ENCODE measurements at regions not wholly inside any gene's neighbourhood (a gene's known extent, or its start where the extent isn't known, plus 50 kb on each side); places are given as distances from the start of the nearest gene placed in this dataset.
"Not testable (repeated sequence)": the region's sequence is repeated elsewhere in the genome, so short reads cannot be mapped to it uniquely, and the experiment has no call there.

DNA sequence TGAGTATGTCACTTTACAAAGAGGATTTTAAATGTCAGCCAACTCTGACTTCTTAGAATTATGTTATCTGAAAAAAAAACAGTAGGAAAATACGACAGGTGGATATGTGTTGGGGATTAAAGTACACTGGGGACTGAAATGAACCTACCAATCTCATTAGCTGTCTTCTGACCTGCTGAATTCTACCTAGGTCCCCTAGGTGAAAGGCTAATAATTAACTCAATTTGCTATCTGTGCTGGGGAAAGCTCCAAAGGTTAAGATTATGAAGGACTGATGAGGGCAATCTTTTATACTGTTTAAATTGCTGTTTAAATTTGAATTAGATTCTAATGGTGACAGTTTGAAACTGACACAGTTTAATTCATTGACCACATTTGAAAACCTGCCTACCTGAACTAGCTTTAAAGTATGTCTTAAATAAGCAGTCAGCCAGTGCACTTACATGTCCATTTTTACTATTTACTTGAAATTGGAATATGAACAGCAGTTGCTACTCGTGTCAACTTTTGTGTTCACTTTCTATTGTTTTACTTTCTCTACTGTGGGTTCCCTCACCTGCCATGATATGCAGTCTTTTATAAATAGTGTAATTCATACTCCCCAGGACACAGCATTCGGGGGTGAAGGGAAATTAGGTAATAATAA lies 977.3 kb downstream of the C4orf33 start:
- peak; percentile 34 for DNase-seq (ENCODE audit: low spot score)
- Histone ChIP-seq H3K4me1 (ENCODE audit: insufficient read depth) (peaks cover 8% of the 10 kb centered on the region), H3K4me3 (no peak overlapping the region), H3K79me2 (no peaks in the 10 kb centered on the region), H3K27ac (peak overlapping the region; percentile 9), H3K27me3 (no peaks in the 10 kb centered on the region), H3K9me3 (ENCODE audit: low read depth) (no peaks in the 10 kb centered on the region), H3K4me2 (peak overlapping the region; percentile 50), H2AFZ (no peak overlapping the region), H3K36me3 (replicated peaks; ENCODE audit: insufficient read depth, low read depth) (no peaks in the 10 kb centered on the region), H3K9me2 (replicated peaks; ENCODE audit: insufficient read depth) (no peaks in the 10 kb centered on the region), H4K20me1 (ENCODE audit: insufficient read depth, poor library complexity, severe bottlenecking) (no peaks in the 10 kb centered on the region)
- WGBS (ENCODE audit: low lambda C conversion rate, missing lambda C conversion rate) = 43% methylated on average over 3 of the region's 3 CpGs
- TF ChIP-seq, protein P1, sequence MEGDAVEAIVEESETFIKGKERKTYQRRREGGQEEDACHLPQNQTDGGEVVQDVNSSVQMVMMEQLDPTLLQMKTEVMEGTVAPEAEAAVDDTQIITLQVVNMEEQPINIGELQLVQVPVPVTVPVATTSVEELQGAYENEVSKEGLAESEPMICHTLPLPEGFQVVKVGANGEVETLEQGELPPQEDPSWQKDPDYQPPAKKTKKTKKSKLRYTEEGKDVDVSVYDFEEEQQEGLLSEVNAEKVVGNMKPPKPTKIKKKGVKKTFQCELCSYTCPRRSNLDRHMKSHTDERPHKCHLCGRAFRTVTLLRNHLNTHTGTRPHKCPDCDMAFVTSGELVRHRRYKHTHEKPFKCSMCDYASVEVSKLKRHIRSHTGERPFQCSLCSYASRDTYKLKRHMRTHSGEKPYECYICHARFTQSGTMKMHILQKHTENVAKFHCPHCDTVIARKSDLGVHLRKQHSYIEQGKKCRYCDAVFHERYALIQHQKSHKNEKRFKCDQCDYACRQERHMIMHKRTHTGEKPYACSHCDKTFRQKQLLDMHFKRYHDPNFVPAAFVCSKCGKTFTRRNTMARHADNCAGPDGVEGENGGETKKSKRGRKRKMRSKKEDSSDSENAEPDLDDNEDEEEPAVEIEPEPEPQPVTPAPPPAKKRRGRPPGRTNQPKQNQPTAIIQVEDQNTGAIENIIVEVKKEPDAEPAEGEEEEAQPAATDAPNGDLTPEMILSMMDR (IDR thresholded peaks at IDR 0.05; ENCODE audit: poor library complexity) = no peak
- TF ChIP-seq EZH2phosphoT487 (IDR thresholded peaks at IDR 0.05; ENCODE audit: low read depth, severe bottlenecking, unreplicated experiment) (no peak), EZH2 (IDR thresholded peaks at IDR 0.05; ENCODE audit: borderline replicate concordance) (no peak)

DNA sequence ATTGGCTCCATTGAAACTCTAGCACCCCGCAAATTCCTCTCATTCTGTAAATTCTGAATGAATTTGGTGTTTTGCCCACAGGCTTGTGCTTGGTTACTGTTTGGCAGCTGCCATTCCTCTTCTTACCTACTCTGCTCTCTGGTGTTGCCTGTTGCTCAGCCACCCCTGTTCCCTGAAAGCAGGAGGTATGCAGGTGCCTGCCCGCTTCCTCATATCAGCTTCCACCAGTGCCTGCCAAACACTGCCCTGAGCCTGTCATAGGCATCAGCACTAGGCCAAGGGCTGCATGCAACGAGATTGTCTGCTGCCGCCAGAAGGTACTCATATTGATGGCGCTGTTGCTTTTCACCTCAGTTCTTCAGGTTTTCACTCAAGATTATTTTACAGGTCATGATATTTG lies 978.1 kb downstream of the C4orf33 start:
- Histone ChIP-seq H2AFZ (no peak overlapping the region), H3K36me3 (replicated peaks; ENCODE audit: insufficient read depth, low read depth) (no peaks in the 10 kb centered on the region), H3K9me2 (replicated peaks; ENCODE audit: insufficient read depth) (no peaks in the 10 kb centered on the region), H3K27me3 (no peaks in the 10 kb centered on the region), H3K4me1 (ENCODE audit: insufficient read depth) (peaks cover 8% of the 10 kb centered on the region), H3K4me3 (no peak overlapping the region), H3K79me2 (no peaks in the 10 kb centered on the region), H3K27ac (no peak overlapping the region), H4K20me1 (ENCODE audit: insufficient read depth, poor library complexity, severe bottlenecking) (no peaks in the 10 kb centered on the region), H3K9me3 (ENCODE audit: low read depth) (no peaks in the 10 kb centered on the region), H3K4me2 (peak overlapping the region; percentile 50)
- TF ChIP-seq, protein P1 (IDR thresholded peaks at IDR 0.05; ENCODE audit: poor library complexity) = no peak
- TF ChIP-seq EZH2 (IDR thresholded peaks at IDR 0.05; ENCODE audit: borderline replicate concordance) (no peak), EZH2phosphoT487 (IDR thresholded peaks at IDR 0.05; ENCODE audit: low read depth, severe bottlenecking, unreplicated experiment) (no peak)
- no peak for DNase-seq (ENCODE audit: low spot score)
- 92% methylated on average over 5 of the region's 5 CpGs for WGBS (ENCODE audit: low lambda C conversion rate, missing lambda C conversion rate)

DNA sequence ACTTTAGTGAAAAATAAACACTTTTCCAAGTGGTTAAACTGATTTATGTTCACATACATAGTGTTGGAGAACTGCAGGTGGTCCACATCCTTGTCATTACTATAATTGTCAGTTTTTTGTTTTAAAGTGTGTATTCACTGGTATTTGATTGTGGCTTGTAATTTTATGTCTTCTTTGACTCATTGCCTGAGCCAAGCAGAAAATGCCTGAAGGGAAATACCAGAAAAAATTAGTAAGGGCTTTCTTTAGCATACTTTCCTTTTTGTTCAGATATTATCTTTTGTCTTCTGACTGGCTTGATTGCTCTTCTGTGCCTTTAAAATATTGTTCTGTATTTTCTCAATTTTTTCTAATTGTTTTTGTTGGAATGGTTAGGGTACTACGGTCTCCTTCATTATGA lies 981.3 kb downstream of the C4orf33 start:
- no peaks in the 10 kb centered on the region for H3K9me2 ChIP-seq (replicated peaks; ENCODE audit: insufficient read depth)
- no peak for DNase-seq (ENCODE audit: low spot score)
- H3K4me3 ChIP-seq = no peak overlapping the region
- H3K27ac ChIP-seq = no peak overlapping the region
- WGBS (ENCODE audit: low lambda C conversion rate, missing lambda C conversion rate) = 92% methylated on average over 1 of the region's 1 CpG
- H3K79me2 ChIP-seq = no peaks in the 10 kb centered on the region
- H2AFZ ChIP-seq = no peak overlapping the region
- H3K9me3 ChIP-seq (ENCODE audit: low read depth) = no peaks in the 10 kb centered on the region
- H3K4me2 ChIP-seq = no peak overlapping the region
- TF ChIP-seq EZH2phosphoT487 (IDR thresholded peaks at IDR 0.05; ENCODE audit: low read depth, severe bottlenecking, unreplicated experiment) = no peak
- TF ChIP-seq, protein P1 (IDR thresholded peaks at IDR 0.05; ENCODE audit: poor library complexity) = no peak
- no peak for TF ChIP-seq EZH2 (IDR thresholded peaks at IDR 0.05; ENCODE audit: borderline replicate concordance)
- H3K4me1 ChIP-seq (ENCODE audit: insufficient read depth) = peaks cover 6% of the 10 kb centered on the region
- no peaks in the 10 kb centered on the region for H3K36me3 ChIP-seq (replicated peaks; ENCODE audit: insufficient read depth, low read depth)
- no peaks in the 10 kb centered on the region for H3K27me3 ChIP-seq
- H4K20me1 ChIP-seq (ENCODE audit: insufficient read depth, poor library complexity, severe bottlenecking) = no peaks in the 10 kb centered on the region

DNA sequence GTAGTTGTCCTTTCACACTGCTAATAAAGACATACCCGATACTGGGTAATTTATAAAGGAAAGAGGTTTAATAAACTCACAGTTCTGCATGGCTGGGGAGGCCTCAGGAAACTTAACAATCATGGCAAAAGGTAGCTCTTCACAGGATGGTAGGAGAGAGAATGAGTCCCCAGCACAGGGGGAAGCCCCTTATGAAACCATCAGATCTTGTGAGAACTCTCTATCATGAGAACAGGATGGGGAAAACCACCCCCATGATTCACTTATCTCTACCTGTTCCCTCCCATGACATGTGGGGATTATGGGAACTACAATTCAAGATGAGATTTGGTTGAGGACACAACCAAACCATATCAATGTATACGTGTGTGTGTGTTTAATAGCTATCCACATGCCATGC lies 983.1 kb downstream of the C4orf33 start:
- H3K9me2 ChIP-seq (replicated peaks; ENCODE audit: insufficient read depth); H3K27me3 ChIP-seq; H4K20me1 ChIP-seq (ENCODE audit: insufficient read depth, poor library complexity, severe bottlenecking); H3K4me2 ChIP-seq; H3K79me2 ChIP-seq; H2AFZ ChIP-seq; H3K27ac ChIP-seq; DNase-seq (ENCODE audit: low spot score); H3K36me3 ChIP-seq (replicated peaks; ENCODE audit: insufficient read depth, low read depth); H3K4me3 ChIP-seq; H3K9me3 ChIP-seq (ENCODE audit: low read depth); H3K4me1 ChIP-seq (ENCODE audit: insufficient read depth): not testable (repeated sequence)
- 93% methylated on average over 2 of the region's 2 CpGs for WGBS (ENCODE audit: low lambda C conversion rate, missing lambda C conversion rate)

Data from hepatocyte (in vitro differentiated cells).